CD4-positive, alpha-beta T cell treated with Interleukin-12 subunit alpha and Interleukin-12 subunit beta, for 1 hour (primary cell): ENCODE measurements at regions not wholly inside any gene's neighbourhood (a gene's known extent, or its start where the extent isn't known, plus 50 kb on each side); places are given as distances from the start of the nearest gene placed in this dataset.

ENCODE experiments used
- DNase-seq: peaks from one replicate; pipeline ENCODE4 v3.0.0-alpha.2; 2020

GRCh38 chr15:85312486-85312885 lies 67.9 kb upstream of the AKAP13 start:
- no peak for DNase-seq

DNA sequence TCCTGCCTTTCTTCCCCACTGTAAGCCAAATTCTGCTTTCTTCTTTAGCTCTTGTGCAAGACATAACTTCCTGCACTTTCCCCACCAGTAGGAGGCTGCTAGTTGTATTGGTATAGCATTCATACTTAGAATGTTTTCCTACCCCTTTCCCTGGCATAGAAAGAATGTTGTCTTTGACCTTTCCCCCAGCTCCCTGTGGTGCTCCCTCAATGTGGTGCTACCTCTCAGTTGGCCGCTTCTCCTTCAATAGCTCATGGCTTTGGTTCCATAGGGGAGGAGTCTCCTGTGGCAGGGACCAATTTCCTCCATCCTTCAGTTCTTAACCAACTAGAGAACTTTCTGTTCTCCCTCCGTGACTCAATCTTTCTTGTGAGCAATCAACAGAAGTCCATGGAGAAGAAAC lies 67.5 kb upstream of the AKAP13 start:
- no peak for DNase-seq

DNA sequence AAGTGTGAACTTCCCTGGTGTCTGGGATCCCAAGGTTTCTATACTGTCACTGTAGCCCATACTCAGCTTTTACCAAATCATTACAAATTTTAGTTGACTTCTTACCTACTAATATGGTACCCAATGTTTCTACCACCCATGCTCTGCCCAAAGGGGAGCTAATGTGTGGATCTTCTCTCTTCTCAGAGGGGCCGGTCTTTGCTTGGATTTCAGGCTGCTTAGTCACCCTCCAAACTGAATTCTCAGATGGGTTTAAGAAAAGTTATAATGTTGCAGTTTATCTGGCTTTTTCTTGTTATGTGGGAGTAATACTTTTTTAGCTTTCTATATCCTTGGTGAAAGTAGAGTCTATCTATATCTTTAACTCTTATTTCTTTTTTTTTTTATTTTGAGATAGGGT lies 67.1 kb upstream of the AKAP13 start:
- DNase-seq = no peak

GRCh38 chr15:85314146-85314545 lies 66.3 kb upstream of the AKAP13 start:
- DNase-seq = no peak

- no peak for DNase-seq
These were observed 65.8 kb upstream of the AKAP13 start for GRCh38 chr15:85314633-85315032.

GRCh38 chr15:85316244-85316934 lies 64.0 kb upstream of the AKAP13 start:
- peak; percentile 38 for DNase-seq

DNA sequence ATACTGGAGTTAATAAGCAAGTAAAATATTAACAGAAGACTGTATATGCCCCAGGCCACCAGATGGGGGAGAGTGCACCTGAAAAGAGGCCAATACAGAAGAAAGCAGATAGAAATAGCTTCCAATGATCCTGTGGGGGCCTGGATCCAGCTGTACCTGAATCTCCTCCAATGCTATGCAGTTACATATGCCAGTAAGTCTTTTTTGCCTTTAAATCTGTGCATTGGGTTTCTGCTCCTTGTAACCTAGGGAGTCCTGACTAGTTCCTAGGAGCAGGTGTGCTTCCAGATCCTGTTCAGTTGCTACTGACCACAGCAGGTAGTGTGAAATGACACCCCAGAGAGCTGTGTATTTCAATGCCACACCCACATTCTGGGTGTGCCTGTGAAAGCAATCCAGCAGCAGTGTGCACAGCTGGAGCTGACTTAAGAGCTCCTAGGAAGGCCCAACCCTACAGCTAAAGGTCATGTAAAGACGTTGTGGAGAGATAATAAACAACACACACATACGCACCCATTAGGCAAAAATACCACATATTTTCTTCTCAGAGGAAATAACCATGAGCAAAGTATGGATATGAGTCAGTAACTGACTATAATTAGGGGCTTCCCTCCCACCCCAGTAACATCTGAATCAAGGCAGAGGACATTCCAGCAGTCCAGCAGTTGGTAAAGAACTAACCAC lies 62.2 kb upstream of the AKAP13 start:
- DNase-seq = no peak

- DNase-seq = no peak
These were observed 61.7 kb upstream of the AKAP13 start for GRCh38 chr15:85318732-85319076.

- DNase-seq = no peak
These were observed 56.2 kb upstream of the AKAP13 start for GRCh38 chr15:85324202-85324601.

DNA sequence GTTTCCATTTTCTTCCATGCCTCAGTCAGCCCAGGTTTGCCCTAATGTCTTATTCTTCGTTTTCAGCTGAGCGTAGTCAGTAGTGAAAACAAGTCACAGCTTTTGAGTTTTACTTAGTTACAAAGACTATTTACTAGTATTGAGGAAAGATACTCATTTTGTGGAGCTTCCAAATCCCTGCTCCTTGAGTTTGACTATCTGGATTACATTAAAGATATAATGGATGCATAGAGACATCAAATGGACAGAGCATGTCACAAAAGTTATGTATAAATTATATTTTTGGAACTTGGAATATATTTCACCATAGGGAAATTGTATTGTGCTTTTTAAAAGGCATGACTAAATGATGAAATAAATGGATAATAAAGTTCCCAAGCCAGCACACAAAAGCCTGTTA lies 54.6 kb upstream of the AKAP13 start:
- no peak for DNase-seq

DNA sequence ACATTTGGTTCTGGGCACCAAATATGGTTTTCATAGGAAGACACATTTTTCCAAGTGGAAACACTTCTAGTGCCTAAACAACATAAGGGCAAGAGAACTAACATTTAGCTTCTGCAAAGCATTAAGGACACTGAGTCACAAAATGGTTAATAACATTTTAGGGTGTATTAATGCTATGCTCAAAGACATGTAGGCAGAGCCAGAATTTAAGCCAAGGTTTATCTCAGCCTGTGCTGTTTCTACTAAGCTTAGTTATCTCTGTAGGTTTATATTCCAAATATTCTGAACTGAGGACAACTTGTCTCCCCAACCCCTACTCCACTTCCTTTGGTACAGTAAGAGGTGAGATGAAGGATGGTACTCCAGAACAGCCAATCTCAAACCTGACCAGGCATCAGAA lies 54.1 kb upstream of the AKAP13 start:
- no peak for DNase-seq

- DNase-seq = no peak
These were observed 52.6 kb upstream of the AKAP13 start for GRCh38 chr15:85327820-85328219.

- DNase-seq = peak; percentile 48
These were observed 50.6 kb upstream of the AKAP13 start for GRCh38 chr15:85329561-85330422.
